Skeletal muscle satellite cell (primary cell): ENCODE measurements at regions not wholly inside any gene's neighbourhood (a gene's known extent, or its start where the extent isn't known, plus 50 kb on each side); places are given as distances from the start of the nearest gene placed in this dataset.

ENCODE experiments used
- H3K27me3 ChIP-seq: 2 replicates; pipeline ENCODE4 v1.7.0; 2013; ENCODE audit warnings: low read length; ENCODE audit not compliant: control insufficient read depth, insufficient read depth
- H3K36me3 ChIP-seq: 2 replicates; pipeline ENCODE4 v1.7.0; 2013; ENCODE audit warnings: mild to moderate bottlenecking, control low read depth, low read length; ENCODE audit not compliant: insufficient read depth
- H3K4me1 ChIP-seq: 2 replicates; pipeline ENCODE4 v1.7.0; 2013; ENCODE audit warnings: low read length; ENCODE audit not compliant: control insufficient read depth, insufficient read depth
- H3K4me2 ChIP-seq: 2 replicates; pipeline ENCODE4 v1.7.0; 2013; ENCODE audit warnings: mild to moderate bottlenecking, low read length
- H3K4me3 ChIP-seq: 2 replicates; pipeline ENCODE4 v1.7.0; 2013; ENCODE audit warnings: low read length
- H3K9ac ChIP-seq: 2 replicates; pipeline ENCODE4 v1.7.0; 2013; ENCODE audit warnings: mild to moderate bottlenecking, low read depth, low read length, moderate library complexity
- H3K9me3 ChIP-seq: replicated peaks from 2 replicates; pipeline ENCODE4 v1.7.0; 2013; ENCODE audit warnings: mild to moderate bottlenecking, control low read depth, low read length

DNA sequence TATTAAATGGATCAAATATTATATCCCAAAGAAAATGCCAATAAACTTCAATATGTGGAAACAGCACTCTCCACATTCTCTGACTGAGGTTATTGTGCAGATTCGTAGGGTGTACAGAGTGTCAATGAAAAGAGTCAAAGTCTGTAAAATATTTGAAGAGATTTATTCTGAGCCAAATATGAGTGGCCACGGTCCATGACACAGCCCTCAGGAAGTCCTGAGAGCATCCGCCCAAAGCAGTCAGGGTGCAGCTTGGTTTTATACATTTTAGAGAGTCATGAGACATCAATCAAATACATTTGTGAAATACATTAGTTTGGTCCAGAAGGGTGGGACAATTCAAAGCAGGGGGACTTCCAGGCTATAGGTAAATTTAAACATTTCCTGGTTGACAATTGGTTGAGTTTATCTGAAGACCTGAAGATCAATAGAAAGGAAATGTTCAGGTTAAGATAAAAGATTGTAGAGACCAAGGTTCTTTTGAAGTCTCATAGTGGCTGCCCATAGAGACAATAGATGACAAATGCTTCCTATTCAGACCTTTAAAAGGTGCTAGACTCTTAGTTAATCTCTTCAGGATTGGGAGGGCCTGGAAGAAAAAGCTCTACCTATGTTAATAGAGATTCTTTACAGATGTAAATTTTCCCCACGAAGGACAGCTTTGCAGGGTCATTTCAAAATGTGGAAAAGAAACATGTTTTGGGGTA lies 569.5 kb downstream of the MATN1 start:
- Histone ChIP-seq H3K4me2 (no peak overlapping the region), H3K9ac (no peak overlapping the region), H3K27me3 (no peaks in the 10 kb centered on the region), H3K36me3 (no peaks in the 10 kb centered on the region), H3K4me3 (no peak overlapping the region), H3K9me3 (no peaks in the 10 kb centered on the region), H3K4me1 (no peaks in the 10 kb centered on the region)

DNA sequence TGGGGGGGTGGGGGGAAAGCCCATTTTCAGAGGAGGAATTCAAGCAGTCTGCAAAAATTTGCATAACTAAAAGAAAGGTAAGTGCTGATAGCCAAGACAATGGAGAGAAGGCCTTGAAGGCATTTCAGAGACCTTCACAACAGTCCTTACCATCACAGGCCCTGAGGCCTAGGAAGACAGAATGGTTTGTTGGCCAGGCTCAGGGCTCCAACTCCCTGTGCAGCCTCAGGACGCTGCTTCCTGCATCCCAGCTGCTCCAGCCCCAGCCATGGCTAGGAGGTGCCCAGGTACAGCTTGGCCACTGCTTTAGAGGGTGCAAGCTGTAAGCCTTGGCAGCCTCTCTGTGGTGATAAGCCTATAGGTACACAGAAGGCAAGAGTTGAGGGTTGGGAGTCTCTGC lies 571.6 kb downstream of the MATN1 start:
- Histone ChIP-seq H3K9me3 (no peaks in the 10 kb centered on the region), H3K9ac (no peak overlapping the region), H3K27me3 (no peaks in the 10 kb centered on the region), H3K4me2 (no peak overlapping the region), H3K4me1 (no peaks in the 10 kb centered on the region), H3K4me3 (no peak overlapping the region), H3K36me3 (no peaks in the 10 kb centered on the region)

DNA sequence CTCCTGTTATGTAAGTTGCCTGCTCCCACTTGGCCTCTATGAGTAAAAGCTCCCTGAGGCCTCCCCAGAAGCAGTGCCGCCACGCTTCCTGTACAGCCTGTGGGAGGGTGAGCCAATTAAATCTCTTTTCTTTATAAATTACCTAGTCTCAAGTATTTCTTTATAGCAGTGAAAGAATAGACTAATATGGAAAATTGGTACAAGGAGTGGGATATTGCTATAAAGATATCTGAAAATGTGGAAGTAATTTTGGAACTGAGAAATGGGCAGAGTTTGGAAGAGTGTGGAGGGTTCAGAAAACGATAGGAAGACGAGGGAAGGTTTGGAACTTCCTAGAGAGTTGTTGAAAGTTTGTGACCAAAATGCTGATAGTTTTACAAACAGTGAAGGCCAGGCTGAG lies 572.3 kb downstream of the MATN1 start:
- H3K4me2 ChIP-seq, result no peak overlapping the region
- H3K9ac ChIP-seq, result no peak overlapping the region
- H3K27me3 ChIP-seq, result no peaks in the 10 kb centered on the region
- no peaks in the 10 kb centered on the region for H3K36me3 ChIP-seq
- no peaks in the 10 kb centered on the region for H3K4me1 ChIP-seq
- H3K9me3 ChIP-seq, result no peaks in the 10 kb centered on the region
- H3K4me3 ChIP-seq, result no peak overlapping the region

DNA sequence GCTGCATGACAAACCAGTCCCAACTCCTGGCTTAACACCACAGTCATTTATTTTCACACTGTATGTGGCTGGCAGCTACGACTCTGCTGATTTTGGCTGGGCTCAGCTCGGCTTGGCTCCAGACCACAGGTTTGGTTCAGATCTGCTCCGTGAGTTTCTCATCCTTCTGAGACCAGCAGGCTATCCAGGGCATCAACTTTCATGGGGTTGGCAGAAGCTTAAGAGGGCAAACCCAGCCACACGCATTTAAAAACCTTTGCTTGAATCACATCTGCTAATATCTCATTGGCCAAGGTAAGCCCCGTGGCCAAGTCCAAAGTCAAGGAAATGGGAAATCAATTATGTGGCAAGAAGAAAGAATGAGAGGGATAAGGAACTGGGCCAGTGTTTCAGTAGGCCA lies 574.2 kb downstream of the MATN1 start:
- Histone ChIP-seq H3K9me3 (no peaks in the 10 kb centered on the region), H3K4me2 (no peak overlapping the region), H3K4me1 (no peaks in the 10 kb centered on the region), H3K27me3 (no peaks in the 10 kb centered on the region), H3K9ac (no peak overlapping the region), H3K4me3 (no peak overlapping the region), H3K36me3 (no peaks in the 10 kb centered on the region)

DNA sequence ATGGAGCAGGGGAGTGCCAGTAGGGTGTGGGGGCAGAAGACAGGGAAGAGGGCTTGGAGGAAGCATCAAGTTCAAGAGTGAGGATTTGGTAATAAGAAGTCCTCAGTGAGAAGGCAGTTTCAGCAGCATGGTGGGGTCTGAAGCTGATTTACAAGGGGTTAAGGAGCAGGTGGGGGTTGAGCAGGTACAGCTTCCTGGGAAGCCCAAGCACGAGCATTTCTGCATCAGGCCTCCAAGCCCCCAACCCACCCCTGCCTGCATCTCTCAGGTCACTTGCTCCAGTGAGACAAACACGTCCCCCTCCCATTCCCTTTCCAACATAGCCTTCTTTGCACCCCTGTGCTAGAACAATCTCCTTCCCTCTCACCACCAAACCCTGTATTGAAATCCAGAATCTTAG lies 574.7 kb downstream of the MATN1 start:
- no peaks in the 10 kb centered on the region for H3K36me3 ChIP-seq
- no peak overlapping the region for H3K4me3 ChIP-seq
- no peak overlapping the region for H3K4me2 ChIP-seq
- H3K9ac ChIP-seq, result no peak overlapping the region
- no peaks in the 10 kb centered on the region for H3K27me3 ChIP-seq
- H3K4me1 ChIP-seq, result no peaks in the 10 kb centered on the region
- no peaks in the 10 kb centered on the region for H3K9me3 ChIP-seq

DNA sequence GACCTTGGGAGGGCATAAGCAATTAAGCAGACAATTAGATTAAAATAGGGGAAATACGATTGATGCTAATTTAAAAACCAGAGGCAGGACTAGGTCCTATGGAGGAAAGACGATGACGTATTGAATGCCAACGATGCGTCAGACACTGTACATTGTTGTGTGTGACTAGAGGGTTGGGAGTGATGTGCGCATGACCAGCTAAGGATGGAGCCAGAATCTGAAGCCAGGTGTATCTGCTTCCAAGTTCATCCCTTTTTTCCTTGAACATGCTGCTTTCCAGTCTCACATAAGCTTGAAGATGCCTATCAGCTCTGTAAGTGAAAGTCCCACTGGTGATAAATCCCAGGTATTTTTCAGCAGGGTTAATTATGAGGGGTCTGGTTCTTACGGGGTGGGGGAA lies 576.2 kb downstream of the MATN1 start:
- Histone ChIP-seq H3K36me3 (no peaks in the 10 kb centered on the region), H3K9ac (no peak overlapping the region), H3K9me3 (no peaks in the 10 kb centered on the region), H3K4me3 (no peak overlapping the region), H3K4me2 (no peak overlapping the region), H3K27me3 (no peaks in the 10 kb centered on the region), H3K4me1 (no peaks in the 10 kb centered on the region)

DNA sequence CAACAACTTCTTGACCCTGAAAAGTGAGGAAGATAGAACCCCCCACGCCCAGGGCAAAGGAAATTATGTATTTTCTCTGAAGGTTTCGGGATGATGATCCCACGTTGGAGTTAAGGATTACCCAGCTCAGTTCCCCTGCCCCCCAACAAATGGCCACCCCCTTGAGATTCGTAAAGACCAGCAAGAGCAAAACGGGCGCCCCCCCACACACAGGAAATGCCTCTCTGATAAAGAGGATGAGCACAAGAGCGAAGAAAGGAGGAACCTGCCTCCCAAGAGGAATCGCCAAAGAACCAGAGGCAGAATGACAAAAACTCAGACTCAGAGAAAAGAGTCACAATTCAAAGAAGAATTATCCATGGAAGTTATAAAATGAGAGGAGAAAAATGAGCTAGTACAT lies 576.9 kb downstream of the MATN1 start:
- H3K9me3 ChIP-seq, result no peaks in the 10 kb centered on the region
- H3K4me2 ChIP-seq, result no peak overlapping the region
- H3K27me3 ChIP-seq, result no peaks in the 10 kb centered on the region
- no peaks in the 10 kb centered on the region for H3K36me3 ChIP-seq
- H3K4me1 ChIP-seq, result no peaks in the 10 kb centered on the region
- H3K4me3 ChIP-seq, result no peak overlapping the region
- H3K9ac ChIP-seq, result no peak overlapping the region

DNA sequence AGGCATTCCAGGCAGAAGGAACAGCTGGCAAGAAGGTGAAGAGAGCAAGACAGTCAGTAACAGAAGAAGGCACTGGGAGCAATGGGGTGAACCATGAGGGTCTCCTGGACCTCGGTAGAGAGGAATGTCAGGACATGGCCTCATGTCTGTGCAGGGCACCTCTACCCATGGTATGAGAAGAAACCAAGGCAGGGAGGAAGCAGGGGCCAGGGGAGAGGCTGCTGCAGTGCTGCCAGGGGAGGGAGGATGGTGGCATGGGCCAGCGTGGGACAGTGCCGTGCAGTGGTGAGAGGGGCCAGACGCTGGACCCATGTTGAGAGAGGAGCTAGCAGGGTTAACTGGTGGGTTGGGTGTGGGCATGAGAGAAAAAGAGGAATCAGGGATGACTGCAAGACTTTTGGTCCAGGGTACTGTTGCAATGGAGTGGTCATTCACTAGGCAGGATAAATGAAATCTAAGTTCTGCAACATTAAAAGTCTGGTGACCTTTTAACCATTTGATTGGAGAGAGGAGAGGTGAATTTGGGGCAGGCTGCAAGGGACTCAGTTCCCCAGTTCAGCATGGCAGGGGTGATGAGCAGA lies 577.6 kb downstream of the MATN1 start:
- no peak overlapping the region for H3K4me3 ChIP-seq
- no peaks in the 10 kb centered on the region for H3K9me3 ChIP-seq
- H3K9ac ChIP-seq, result no peak overlapping the region
- no peak overlapping the region for H3K4me2 ChIP-seq
- H3K27me3 ChIP-seq, result no peaks in the 10 kb centered on the region
- no peaks in the 10 kb centered on the region for H3K4me1 ChIP-seq
- no peaks in the 10 kb centered on the region for H3K36me3 ChIP-seq

DNA sequence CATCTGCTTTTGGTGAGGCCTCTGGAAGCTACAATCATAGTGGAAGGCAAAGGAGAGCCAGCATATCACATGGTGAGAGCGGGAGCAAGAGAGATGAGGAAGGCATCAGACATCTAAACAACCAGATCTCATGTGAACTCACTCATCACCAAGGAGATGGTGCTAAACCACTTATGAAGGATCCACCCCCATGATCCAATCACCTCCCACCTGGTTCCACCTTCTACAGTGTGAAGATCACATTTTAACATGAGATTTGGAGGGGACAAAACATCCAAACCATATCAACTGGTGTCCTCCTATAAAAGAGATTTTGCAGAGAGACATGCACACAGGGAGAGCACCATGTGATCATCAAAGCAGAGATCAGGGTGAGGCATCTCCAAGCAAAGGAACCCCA lies 578.6 kb downstream of the MATN1 start:
- Histone ChIP-seq H3K4me2 (no peak overlapping the region), H3K4me1 (no peaks in the 10 kb centered on the region), H3K27me3 (no peaks in the 10 kb centered on the region), H3K9ac (no peak overlapping the region), H3K9me3 (no peaks in the 10 kb centered on the region), H3K36me3 (no peaks in the 10 kb centered on the region), H3K4me3 (no peak overlapping the region)

DNA sequence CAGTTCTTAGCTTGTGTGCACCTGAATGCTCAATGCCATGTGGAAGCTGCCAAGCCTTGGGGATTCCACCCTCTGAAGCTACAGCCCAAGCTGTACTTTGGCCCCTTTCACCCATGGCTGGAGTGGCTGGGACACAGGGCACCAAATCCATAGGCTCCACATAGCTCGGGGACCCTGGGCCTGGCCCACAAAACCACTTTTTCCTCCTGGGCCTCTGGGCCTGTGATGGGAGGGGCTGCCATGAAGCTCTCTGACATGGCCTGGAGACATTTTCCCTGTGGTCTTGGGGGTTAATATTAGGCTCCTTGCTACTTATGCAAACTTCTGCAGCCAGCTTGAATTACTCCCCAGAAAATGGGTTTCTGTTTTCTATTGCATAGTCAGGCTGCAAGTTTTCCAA lies 579.9 kb downstream of the MATN1 start:
- H3K9me3 ChIP-seq, result no peaks in the 10 kb centered on the region
- no peaks in the 10 kb centered on the region for H3K36me3 ChIP-seq
- no peak overlapping the region for H3K9ac ChIP-seq
- H3K4me2 ChIP-seq, result no peak overlapping the region
- no peak overlapping the region for H3K4me3 ChIP-seq
- H3K4me1 ChIP-seq, result no peaks in the 10 kb centered on the region
- no peaks in the 10 kb centered on the region for H3K27me3 ChIP-seq

DNA sequence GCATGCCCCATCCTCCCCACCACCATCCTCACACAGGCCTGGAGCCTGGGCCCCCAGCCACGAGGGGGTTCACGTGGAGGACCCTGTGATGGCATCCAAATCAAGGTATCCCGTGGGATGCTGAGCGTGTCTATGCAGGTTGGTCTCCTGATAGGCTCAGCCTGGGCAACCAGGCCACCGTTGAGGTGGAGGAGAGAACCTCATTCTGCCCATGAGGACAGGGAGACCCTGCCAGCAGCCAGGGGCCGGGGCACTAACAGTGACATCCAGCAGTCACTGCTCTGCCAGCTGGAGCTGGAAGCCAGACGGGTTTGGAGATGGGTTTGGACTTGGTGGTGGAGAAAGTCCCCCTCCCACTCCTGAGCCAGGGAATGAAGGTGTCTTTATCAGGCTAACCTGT lies 582.8 kb downstream of the MATN1 start:
- Histone ChIP-seq H3K27me3 (no peaks in the 10 kb centered on the region), H3K4me2 (no peak overlapping the region), H3K4me3 (no peak overlapping the region), H3K9me3 (peaks cover 3% of the 10 kb centered on the region), H3K9ac (no peak overlapping the region), H3K4me1 (no peaks in the 10 kb centered on the region), H3K36me3 (no peaks in the 10 kb centered on the region)

DNA sequence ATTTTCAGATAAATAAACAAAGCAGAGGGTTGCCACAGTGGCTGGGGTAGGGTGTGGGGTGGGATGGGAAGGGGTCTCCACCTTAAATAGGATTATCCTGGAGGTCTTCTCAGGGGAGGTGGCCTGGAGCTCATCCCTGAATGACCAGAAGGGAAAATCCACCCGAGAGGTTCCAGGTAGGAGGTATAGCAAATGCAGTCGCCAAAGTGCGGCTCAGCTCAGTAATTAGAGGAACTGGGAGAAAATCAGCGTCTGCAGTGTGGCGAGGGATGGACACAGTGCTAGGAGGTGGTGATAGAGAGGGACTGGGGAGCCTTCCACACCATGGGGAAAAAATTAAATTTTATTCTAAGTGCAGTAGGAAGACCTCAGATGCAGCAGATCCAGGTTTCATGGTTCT lies 584.5 kb downstream of the MATN1 start:
- Histone ChIP-seq H3K4me3 (no peak overlapping the region), H3K4me2 (no peak overlapping the region), H3K4me1 (no peaks in the 10 kb centered on the region), H3K27me3 (no peaks in the 10 kb centered on the region), H3K36me3 (no peaks in the 10 kb centered on the region), H3K9ac (no peak overlapping the region), H3K9me3 (peaks cover 3% of the 10 kb centered on the region)
